Nephron (organoid): ENCODE measurements at regions not wholly inside any gene's neighbourhood (a gene's known extent, or its start where the extent isn't known, plus 50 kb on each side); places are given as distances from the start of the nearest gene placed in this dataset.
"Not testable (repeated sequence)": the region's sequence is repeated elsewhere in the genome, so short reads cannot be mapped to it uniquely, and the experiment has no call there.

ENCODE experiments used
- H3K27ac Mint-ChIP-seq, 3 experiments: 2 replicates each; pipeline ENCODE4 v1.8.0; 2020; ENCODE audit warnings: mixed read lengths in 3 of 3, mild to moderate bottlenecking in 2 of 3, moderate library complexity in 1 of 3
- H3K27me3 Mint-ChIP-seq: 2 replicates; pipeline ENCODE4 v1.8.0; 2021; ENCODE audit warnings: low read depth, mild to moderate bottlenecking, moderate library complexity, mixed read lengths
- H3K36me3 Mint-ChIP-seq: 2 replicates; pipeline ENCODE4 v1.8.0; 2020; ENCODE audit warnings: low read depth, mixed read lengths
- H3K4me1 Mint-ChIP-seq: 2 replicates; pipeline ENCODE4 v1.8.0; 2020; ENCODE audit warnings: mixed read lengths
- H3K4me3 Mint-ChIP-seq, 3 experiments: 2 replicates each; pipeline ENCODE4 v1.8.0; 2020; ENCODE audit warnings: mild to moderate bottlenecking in 3 of 3, mixed read lengths in 3 of 3, moderate library complexity in 2 of 3
- H3K9me3 Mint-ChIP-seq: 2 replicates; pipeline ENCODE4 v1.8.0; 2020; ENCODE audit warnings: mixed read lengths

- not testable (repeated sequence) for H3K4me1 Mint-ChIP-seq, H3K36me3 Mint-ChIP-seq, H3K9me3 Mint-ChIP-seq, H3K27ac Mint-ChIP-seq, H3K27me3 Mint-ChIP-seq
- peak overlapping the region; percentile 73 to 78 (median 75) for H3K4me3 Mint-ChIP-seq
These were observed 56.6 kb upstream of the GOLGA8N start for GRCh38 chr15:32536507-32537172.

- H3K9me3 Mint-ChIP-seq, H3K27ac Mint-ChIP-seq, H3K4me1 Mint-ChIP-seq, H3K4me3 Mint-ChIP-seq, H3K36me3 Mint-ChIP-seq, H3K27me3 Mint-ChIP-seq: not testable (repeated sequence)
These were observed 57.2 kb upstream of the GOLGA8N start for GRCh38 chr15:32536057-32536493.

- not testable (repeated sequence) for H3K27me3 Mint-ChIP-seq, H3K4me3 Mint-ChIP-seq, H3K4me1 Mint-ChIP-seq, H3K36me3 Mint-ChIP-seq, H3K9me3 Mint-ChIP-seq, H3K27ac Mint-ChIP-seq
These were observed 57.9 kb upstream of the GOLGA8N start for GRCh38 chr15:32535150-32535898.

- H3K9me3 Mint-ChIP-seq: not testable (repeated sequence)
- H3K36me3 Mint-ChIP-seq: peaks cover 14% of the 10 kb centered on the region
These were observed 67.5 kb upstream of the GOLGA8O start for GRCh38 chr15:32522900-32523299.

GRCh38 chr15:32522421-32522820 lies 67.0 kb upstream of the GOLGA8O start:
- peaks cover 14% of the 10 kb centered on the region for H3K36me3 Mint-ChIP-seq
- not testable (repeated sequence) for H3K4me3 Mint-ChIP-seq, H3K4me1 Mint-ChIP-seq, H3K27ac Mint-ChIP-seq, H3K9me3 Mint-ChIP-seq, H3K27me3 Mint-ChIP-seq

More at GRCh38 chr15:32522900-32523299, 67.5 kb upstream of the GOLGA8O start:
- not testable (repeated sequence) for H3K4me1 Mint-ChIP-seq, H3K4me3 Mint-ChIP-seq, H3K27ac Mint-ChIP-seq, H3K27me3 Mint-ChIP-seq

- H3K27ac Mint-ChIP-seq, H3K4me1 Mint-ChIP-seq, H3K4me3 Mint-ChIP-seq, H3K9me3 Mint-ChIP-seq, H3K27me3 Mint-ChIP-seq: not testable (repeated sequence)
- H3K36me3 Mint-ChIP-seq: peaks cover 14% of the 10 kb centered on the region
These were observed 63.5 kb upstream of the GOLGA8O start for GRCh38 chr15:32518976-32519375.

- not testable (repeated sequence) for H3K4me3 Mint-ChIP-seq, H3K4me1 Mint-ChIP-seq, H3K27ac Mint-ChIP-seq, H3K9me3 Mint-ChIP-seq, H3K27me3 Mint-ChIP-seq
- peaks cover 14% of the 10 kb centered on the region for H3K36me3 Mint-ChIP-seq
These were observed 62.6 kb upstream of the GOLGA8O start for GRCh38 chr15:32518013-32518412.

- H3K36me3 Mint-ChIP-seq: peaks cover 13% of the 10 kb centered on the region
- not testable (repeated sequence) for H3K27ac Mint-ChIP-seq, H3K9me3 Mint-ChIP-seq, H3K4me3 Mint-ChIP-seq, H3K4me1 Mint-ChIP-seq, H3K27me3 Mint-ChIP-seq
These were observed 61.5 kb upstream of the GOLGA8O start for GRCh38 chr15:32516954-32517353.

GRCh38 chr15:32513378-32513777 lies 57.9 kb upstream of the GOLGA8O start:
- H3K9me3 Mint-ChIP-seq, H3K27me3 Mint-ChIP-seq, H3K27ac Mint-ChIP-seq, H3K36me3 Mint-ChIP-seq, H3K4me3 Mint-ChIP-seq, H3K4me1 Mint-ChIP-seq: not testable (repeated sequence)

GRCh38 chr15:32510027-32510426 lies 54.6 kb upstream of the GOLGA8O start:
- not testable (repeated sequence) for H3K4me1 Mint-ChIP-seq, H3K36me3 Mint-ChIP-seq, H3K4me3 Mint-ChIP-seq

GRCh38 chr15:32508081-32508480 lies 52.6 kb upstream of the GOLGA8O start:
- H3K4me3 Mint-ChIP-seq, H3K4me1 Mint-ChIP-seq, H3K27me3 Mint-ChIP-seq, H3K9me3 Mint-ChIP-seq, H3K27ac Mint-ChIP-seq, H3K36me3 Mint-ChIP-seq: not testable (repeated sequence)

More at GRCh38 chr15:32510027-32510426, 54.6 kb upstream of the GOLGA8O start:
- H3K27ac Mint-ChIP-seq, H3K9me3 Mint-ChIP-seq, H3K27me3 Mint-ChIP-seq: not testable (repeated sequence)

GRCh38 chr15:32506787-32507186 lies 51.4 kb upstream of the GOLGA8O start:
- not testable (repeated sequence) for H3K4me1 Mint-ChIP-seq, H3K27ac Mint-ChIP-seq, H3K36me3 Mint-ChIP-seq, H3K9me3 Mint-ChIP-seq, H3K27me3 Mint-ChIP-seq, H3K4me3 Mint-ChIP-seq

GRCh38 chr15:32505633-32506032 lies 50.2 kb upstream of the GOLGA8O start:
- not testable (repeated sequence) for H3K27me3 Mint-ChIP-seq, H3K4me3 Mint-ChIP-seq, H3K9me3 Mint-ChIP-seq, H3K4me1 Mint-ChIP-seq, H3K27ac Mint-ChIP-seq, H3K36me3 Mint-ChIP-seq
